Activated T-helper 17 cell treated with anti-CD3 and anti-CD28 coated beads, Interleukin-2, amount 50 U/mL, for 72 hours (primary cell): ENCODE measurements at regions not wholly inside any gene's neighbourhood (a gene's known extent, or its start where the extent isn't known, plus 50 kb on each side); places are given as distances from the start of the nearest gene placed in this dataset.

Experiments used
- ATAC-seq: fragments of 150-1000 bp; cut with Tn5 transposase; replicated peaks from 2 replicates; pipeline ENCODE4 v1.10.0; 2021; ENCODE audit warnings: mild to moderate bottlenecking, moderate library complexity
- H3K27ac Mint-ChIP-seq: one replicate; pipeline ENCODE4 v1.8.0; 2022; ENCODE audit warnings: mixed read lengths
- H3K27me3 Mint-ChIP-seq: one replicate; pipeline ENCODE4 v1.8.0; 2022; ENCODE audit warnings: mixed read lengths
- H3K36me3 Mint-ChIP-seq: one replicate; pipeline ENCODE4 v1.8.0; 2022; ENCODE audit warnings: low read depth, mild to moderate bottlenecking, mixed read lengths
- H3K4me1 Mint-ChIP-seq: one replicate; pipeline ENCODE4 v1.8.0; 2022; ENCODE audit warnings: mixed read lengths
- H3K4me3 Mint-ChIP-seq: one replicate; pipeline ENCODE4 v1.8.0; 2022; ENCODE audit warnings: mild to moderate bottlenecking, mixed read lengths
- H3K9me3 Mint-ChIP-seq: one replicate; pipeline ENCODE4 v1.8.0; 2022; ENCODE audit warnings: mixed read lengths

DNA sequence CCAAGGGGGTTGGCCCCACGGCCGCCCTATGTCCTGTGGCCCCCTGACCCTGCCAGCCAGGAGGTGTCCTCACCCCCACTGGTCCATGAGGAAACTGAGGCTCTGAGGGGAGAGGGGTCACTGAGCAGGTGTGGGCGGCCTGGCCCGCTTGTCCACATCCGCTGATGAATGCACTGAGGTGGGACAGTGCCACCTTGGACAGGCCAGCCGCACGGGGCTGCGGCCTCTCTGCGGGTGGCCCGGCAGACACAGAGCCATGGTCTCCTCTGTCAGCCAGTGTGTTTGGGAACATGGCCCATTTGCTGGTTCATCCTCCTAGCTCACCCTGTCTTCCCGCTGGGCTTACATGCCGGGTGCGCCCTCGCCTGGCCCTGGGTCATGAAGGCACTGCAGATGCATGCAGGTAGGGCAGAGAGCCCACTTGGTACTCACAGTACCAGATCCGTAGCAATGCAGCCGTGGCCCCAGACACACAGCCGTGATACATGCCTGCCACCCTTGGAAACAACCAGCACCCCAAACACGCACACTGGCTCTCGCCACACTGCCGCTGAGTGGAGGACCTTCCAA is 93.9 kb downstream of the ENGASE start:
- H3K4me3 Mint-ChIP-seq = no peak overlapping the region
- H3K27me3 Mint-ChIP-seq = peaks cover 4% of the 10 kb centered on the region
- H3K4me1 Mint-ChIP-seq = no peaks in the 10 kb centered on the region
- no peak for ATAC-seq
- no peaks in the 10 kb centered on the region for H3K36me3 Mint-ChIP-seq
- H3K9me3 Mint-ChIP-seq = no peaks in the 10 kb centered on the region
- H3K27ac Mint-ChIP-seq = no peak overlapping the region

DNA sequence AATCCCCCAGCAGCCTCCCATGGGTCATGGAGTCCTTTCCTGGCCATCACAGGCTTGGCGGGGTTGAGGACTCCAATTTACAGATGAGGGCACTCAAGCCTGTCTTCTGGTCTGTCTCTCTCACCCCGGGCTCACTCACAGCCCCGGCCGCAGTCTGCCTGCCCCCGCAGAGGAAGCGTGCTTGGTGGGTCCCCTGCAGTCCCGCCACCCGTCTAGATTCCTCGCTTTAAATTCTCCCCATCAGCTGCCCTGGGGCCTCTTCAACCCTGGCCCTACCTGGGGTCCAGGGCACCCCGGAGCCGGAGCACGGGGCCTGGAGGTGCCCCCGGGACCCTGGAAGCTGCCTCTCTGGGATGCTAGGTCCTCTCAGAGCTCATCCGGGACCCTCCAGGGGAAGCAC is 92.9 kb downstream of the ENGASE start:
- no peaks in the 10 kb centered on the region for H3K36me3 Mint-ChIP-seq
- ATAC-seq = no peak
- H3K4me1 Mint-ChIP-seq = no peaks in the 10 kb centered on the region
- H3K4me3 Mint-ChIP-seq = no peak overlapping the region
- H3K27me3 Mint-ChIP-seq = peaks cover 4% of the 10 kb centered on the region
- H3K9me3 Mint-ChIP-seq = no peaks in the 10 kb centered on the region
- no peak overlapping the region for H3K27ac Mint-ChIP-seq

DNA sequence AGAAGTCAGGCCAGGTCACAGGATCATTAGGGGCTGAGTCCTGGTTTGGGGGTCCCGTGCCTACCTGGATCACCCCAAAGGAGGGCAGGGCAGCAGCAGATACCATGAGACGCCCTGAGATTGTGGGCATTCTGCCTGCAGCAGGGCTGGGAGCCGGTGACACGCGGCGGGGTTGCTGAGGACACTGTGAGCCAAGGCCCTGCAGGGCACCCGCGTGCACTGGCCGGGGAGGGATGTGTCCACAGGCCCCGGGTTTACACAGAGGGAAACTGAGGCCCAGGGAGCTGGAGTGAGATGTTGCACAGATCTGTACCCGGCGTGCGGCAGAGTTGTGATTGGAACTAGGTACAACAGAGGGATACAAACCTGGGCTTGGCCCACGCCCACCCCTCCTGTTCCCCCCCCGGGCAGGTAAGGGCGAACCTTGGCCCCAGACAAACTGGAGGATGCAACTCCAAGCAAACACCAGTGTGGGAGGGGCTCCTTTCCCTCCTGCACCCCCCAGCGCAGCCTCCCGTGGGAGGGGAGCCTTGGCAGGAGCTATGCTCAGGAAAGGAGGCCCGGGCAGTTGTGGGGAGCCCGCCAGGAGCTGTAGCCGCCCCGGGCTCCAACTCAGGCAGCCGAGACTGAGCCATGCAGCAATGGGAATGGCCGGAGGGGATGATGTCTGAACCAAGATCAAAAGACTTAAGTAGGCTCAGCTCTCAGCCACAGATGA is 91.3 kb downstream of the ENGASE start:
- H3K36me3 Mint-ChIP-seq = no peaks in the 10 kb centered on the region
- H3K27ac Mint-ChIP-seq = no peak overlapping the region
- ATAC-seq = no peak
- peaks cover 4% of the 10 kb centered on the region for H3K27me3 Mint-ChIP-seq
- H3K4me3 Mint-ChIP-seq = no peak overlapping the region
- H3K9me3 Mint-ChIP-seq = no peaks in the 10 kb centered on the region
- H3K4me1 Mint-ChIP-seq = no peaks in the 10 kb centered on the region

DNA sequence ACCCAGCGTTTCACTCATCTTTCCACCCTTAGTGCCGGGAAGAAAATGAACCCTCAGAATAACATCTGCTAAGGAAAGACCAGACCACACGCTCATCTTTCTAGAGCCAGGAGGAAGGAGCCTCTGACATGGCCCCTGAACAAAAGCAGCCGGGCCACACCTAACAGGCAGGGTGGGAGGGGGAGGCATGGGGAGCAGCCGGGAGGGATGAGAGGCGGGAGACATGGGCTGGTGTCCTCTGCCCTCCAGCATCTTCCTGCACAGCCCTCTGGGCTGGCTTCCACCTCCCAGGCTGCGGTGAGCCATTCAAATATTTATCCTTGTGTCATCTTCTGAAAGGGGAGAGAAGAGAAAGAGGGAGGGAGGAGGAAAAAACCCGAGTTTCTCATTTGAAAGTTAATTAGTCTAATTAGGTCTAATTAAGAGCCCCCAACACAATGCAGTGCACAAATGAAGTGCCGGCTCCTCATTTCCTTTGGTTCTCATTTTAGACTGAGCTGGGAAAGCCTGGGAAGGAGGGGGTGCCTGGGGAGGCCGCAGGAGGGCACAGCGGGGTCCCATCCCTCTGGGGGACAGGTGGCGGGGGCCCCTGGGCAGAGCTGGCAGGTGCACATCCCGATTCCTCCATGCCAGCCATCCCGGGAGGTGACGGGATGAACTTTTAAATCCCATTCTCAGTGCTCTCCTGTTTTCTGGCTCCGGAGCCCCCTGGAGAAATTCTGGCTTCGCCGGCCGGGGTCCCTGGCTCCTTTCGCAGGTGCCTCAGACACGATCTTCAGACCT is 90.5 kb downstream of the ENGASE start:
- Mint-ChIP-seq H3K4me3 (no peak overlapping the region), H3K9me3 (no peaks in the 10 kb centered on the region), H3K27ac (no peak overlapping the region), H3K27me3 (peaks cover 4% of the 10 kb centered on the region), H3K4me1 (no peaks in the 10 kb centered on the region), H3K36me3 (no peaks in the 10 kb centered on the region)
- no peak for ATAC-seq

DNA sequence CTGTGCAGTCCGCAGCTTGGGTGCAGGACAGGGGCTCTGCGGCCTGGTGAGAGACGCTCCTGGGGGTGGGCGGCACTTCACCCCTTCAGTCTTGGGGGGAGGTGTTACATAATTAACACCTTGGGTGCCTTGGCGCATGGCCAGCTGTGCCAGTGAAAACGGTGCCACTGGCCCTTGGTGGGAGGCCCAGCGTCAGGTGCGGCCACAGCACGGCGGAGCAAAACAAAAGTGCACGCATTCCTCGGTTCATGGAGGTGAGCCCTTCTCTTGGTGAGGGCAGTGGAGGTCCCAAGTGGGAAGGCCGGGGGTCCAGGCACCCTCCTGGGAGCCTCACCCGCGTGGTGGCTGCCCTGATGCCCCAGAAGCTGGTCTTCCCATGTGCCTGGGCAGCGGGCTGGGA is 89.8 kb downstream of the ENGASE start:
- no peak for ATAC-seq
- Mint-ChIP-seq H3K36me3 (no peaks in the 10 kb centered on the region), H3K4me3 (no peak overlapping the region), H3K9me3 (no peaks in the 10 kb centered on the region), H3K27ac (no peak overlapping the region), H3K27me3 (peaks cover 4% of the 10 kb centered on the region), H3K4me1 (no peaks in the 10 kb centered on the region)

DNA sequence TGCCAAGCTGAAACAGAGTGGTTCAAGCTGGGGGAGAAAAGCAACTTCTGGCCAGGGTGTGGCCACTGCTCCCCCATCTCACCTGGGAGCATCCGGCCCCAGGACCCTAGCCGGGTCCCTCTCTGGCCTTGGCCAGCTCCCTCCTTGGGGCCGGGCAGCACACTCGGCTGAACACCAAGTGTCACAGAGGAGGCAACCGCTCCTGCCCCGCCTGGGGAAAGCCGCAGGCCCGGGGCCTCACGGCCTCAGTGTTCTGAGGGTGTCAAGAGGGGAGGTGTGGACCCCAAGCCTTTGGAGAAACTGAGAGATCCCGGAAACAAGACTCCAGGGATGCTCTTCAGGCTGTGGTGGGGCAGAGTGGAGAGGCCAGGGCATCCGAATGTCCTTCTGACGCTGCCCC is 88.4 kb downstream of the ENGASE start:
- H3K4me3 Mint-ChIP-seq = no peak overlapping the region
- H3K27me3 Mint-ChIP-seq = peaks cover 4% of the 10 kb centered on the region
- H3K9me3 Mint-ChIP-seq = no peaks in the 10 kb centered on the region

DNA sequence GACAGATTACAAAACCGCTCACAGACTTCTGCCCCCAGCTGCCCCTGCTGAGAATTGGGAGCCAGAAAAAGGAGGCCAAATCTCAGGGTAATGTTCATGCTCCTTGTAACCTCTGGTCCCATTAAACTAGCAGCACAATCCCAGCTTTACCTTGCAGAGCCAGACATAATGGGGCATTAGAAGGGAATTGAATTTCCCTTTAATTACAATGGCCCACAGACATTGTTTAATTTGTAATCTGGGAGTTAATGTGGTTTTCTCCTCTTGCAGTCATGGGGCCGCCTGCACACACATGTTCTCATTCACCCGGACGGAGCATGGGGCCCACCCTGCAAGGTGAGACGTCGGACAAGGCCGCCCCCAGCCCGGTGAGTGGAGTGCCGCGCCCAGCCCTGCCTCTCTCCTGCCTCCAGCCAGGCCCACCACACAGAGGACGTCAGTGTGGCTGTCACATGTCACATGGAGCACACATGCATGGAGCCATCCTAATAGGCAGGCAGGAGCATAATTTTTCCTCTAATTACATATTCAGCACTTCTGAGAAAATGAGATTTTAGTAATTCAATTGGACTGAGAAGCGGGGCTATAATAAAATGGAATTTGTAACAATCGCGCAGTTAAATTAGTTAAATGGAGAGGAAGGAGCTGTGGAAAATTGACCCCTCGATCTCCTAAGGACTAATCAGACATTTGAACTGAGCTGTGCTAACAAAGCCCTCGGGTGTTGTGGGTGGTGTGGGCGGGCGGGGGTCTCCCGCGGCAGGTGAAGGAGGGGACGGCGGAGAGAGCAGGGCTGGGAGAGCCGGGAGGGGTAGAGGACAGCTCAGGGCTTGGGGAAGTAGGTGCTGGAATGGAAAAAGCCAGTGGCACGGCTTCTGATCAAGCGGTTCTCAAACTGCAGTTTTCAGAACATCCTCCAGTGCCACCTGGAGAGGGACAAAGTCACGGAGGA is 87.7 kb downstream of the ENGASE start:
- no peak for ATAC-seq
- Mint-ChIP-seq H3K4me3 (no peak overlapping the region), H3K4me1 (no peaks in the 10 kb centered on the region), H3K9me3 (no peaks in the 10 kb centered on the region), H3K36me3 (no peaks in the 10 kb centered on the region), H3K27ac (no peak overlapping the region), H3K27me3 (peaks cover 4% of the 10 kb centered on the region)

More for the DNA sequence above, 88.4 kb downstream of the ENGASE start:
- ATAC-seq = no peak
- H3K27ac Mint-ChIP-seq = no peak overlapping the region
- H3K4me1 Mint-ChIP-seq = no peaks in the 10 kb centered on the region
- H3K36me3 Mint-ChIP-seq = no peaks in the 10 kb centered on the region

DNA sequence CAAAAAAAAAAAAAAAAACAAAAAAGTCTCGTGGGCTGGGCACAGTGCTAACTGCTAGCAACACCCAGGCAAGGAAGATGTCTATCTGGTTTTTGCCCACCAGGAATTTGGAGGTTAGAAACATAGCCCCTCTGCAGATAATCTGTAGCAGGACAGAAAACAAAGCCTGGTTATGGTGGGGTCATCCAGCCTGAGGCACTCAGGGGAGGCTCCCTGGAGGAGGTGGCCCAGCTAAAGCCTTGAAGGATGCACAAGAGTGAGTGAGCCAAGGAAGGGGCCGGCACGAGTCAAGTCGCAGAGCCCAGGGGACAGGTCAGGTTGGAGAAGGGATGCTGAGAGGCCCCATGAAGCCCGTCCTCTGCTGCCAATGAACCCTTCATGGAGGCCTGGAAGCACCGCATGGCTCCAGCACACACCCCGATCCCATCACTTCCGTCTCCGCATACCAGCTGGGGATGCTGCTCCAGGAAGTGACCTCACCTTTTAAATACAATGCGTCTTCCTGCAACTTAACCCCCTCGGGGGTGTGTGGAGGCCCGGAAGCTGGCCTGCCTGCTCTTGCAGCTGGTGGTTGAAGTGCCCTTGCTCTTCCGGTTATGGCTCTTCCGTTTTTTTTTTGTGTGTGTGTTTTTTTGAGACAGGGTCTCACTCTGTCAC is 86.5 kb downstream of the ENGASE start:
- H3K27me3 Mint-ChIP-seq = peaks cover 4% of the 10 kb centered on the region
- no peaks in the 10 kb centered on the region for H3K9me3 Mint-ChIP-seq
- no peaks in the 10 kb centered on the region for H3K4me1 Mint-ChIP-seq
- no peaks in the 10 kb centered on the region for H3K36me3 Mint-ChIP-seq
- H3K4me3 Mint-ChIP-seq = no peak overlapping the region
- H3K27ac Mint-ChIP-seq = no peak overlapping the region
- ATAC-seq = peak; percentile 55

DNA sequence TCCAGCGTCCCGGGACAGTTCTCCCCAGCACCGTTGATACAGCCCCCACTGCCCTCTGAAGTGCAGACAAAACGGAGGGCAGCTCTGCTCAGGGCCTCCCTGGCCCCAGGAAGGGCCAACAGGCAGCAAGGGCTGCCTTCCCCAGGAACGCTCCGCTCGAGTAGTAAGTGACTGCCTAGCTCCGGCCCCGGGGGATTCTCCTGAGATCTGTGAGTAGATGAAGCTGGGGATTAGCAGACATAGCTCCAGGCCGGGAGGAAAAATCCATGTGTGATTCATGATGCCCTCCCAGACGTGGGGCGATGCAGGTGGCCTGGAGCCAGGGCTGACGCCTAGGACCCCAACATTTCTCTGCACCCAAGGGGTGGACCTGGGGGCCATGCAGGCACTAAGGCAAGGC is 85.3 kb downstream of the ENGASE start:
- no peak for ATAC-seq
- no peaks in the 10 kb centered on the region for H3K36me3 Mint-ChIP-seq
- H3K27me3 Mint-ChIP-seq = peaks cover 4% of the 10 kb centered on the region
- no peak overlapping the region for H3K27ac Mint-ChIP-seq
- no peaks in the 10 kb centered on the region for H3K4me1 Mint-ChIP-seq
- H3K9me3 Mint-ChIP-seq = no peaks in the 10 kb centered on the region
- H3K4me3 Mint-ChIP-seq = no peak overlapping the region

DNA sequence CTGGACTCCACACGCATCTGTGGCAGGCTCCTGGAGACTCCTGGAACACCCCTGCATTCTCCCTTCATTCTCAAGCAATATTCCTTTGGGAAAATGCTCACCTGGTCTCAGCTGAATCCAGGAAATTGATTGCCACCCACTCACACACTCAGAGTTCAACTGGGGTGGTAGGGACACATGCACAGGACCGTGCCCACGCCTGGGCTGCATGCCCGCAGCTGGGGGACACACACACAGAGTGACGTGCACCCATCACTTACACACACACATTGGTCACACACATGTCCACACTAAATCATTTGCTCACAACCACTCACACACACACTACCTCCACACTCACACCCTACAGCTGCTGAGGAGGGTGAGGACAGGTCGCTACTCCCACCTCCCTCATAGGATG is 84.8 kb downstream of the ENGASE start:
- Mint-ChIP-seq H3K27me3 (peaks cover 4% of the 10 kb centered on the region), H3K4me1 (no peaks in the 10 kb centered on the region), H3K9me3 (no peaks in the 10 kb centered on the region), H3K4me3 (no peak overlapping the region), H3K27ac (no peak overlapping the region), H3K36me3 (no peaks in the 10 kb centered on the region)
- no peak for ATAC-seq

DNA sequence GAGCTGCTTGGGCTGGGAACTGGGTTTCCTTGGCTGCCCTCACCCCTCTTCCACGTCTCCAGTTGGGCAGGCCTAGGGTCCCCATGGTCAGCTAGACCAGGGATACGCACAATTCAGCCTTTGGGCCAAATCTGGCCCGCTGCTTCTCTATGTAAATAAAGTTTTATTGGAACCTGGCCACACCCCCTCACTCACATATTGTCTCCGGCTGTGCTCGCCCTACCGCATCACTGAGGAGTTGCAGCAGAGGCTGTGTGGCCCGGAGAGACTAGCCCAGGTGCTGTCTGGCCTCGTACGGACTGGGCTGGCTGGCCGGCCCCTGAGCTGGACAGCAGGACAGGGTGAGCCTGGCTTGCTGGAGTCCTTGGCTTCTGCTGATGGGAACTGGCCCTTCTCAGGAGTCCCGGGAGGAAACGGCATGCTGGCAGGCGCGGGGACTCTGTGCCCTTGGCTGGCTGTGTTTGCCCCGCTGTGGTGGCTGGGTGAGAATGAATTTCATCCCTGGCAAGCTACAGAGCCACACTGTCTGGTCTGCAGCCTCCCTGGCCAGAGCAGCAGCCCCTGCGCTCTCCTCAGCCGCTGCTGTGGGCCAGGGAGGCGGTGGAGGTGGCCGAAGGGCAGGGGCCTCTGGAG is 82.0 kb downstream of the ENGASE start:
- no peak overlapping the region for H3K4me3 Mint-ChIP-seq
- H3K36me3 Mint-ChIP-seq = no peaks in the 10 kb centered on the region
- no peak for ATAC-seq
- H3K4me1 Mint-ChIP-seq = no peaks in the 10 kb centered on the region
- no peak overlapping the region for H3K27ac Mint-ChIP-seq
- no peaks in the 10 kb centered on the region for H3K27me3 Mint-ChIP-seq
- no peaks in the 10 kb centered on the region for H3K9me3 Mint-ChIP-seq

DNA sequence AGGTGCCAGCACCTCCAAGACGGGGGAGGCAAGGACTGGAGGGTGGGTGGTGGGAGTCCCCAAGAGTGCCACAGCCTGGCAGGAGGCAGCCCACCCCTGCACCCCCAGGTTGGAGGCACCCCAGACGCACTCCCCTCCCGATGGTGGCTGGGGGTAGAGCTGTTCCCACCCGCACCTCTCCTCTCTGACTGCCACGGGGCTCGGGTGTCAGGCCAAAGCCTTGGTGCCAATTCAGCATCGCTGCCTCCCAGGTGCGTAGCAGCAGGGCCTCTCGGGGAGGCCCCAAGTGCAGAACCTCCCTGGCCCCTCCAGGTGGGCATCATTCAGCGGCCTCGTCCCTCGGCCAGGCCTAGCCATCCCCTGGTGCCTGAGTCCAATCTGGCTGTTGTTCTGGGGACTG is 81.1 kb downstream of the ENGASE start:
- Mint-ChIP-seq H3K27me3 (peaks cover 3% of the 10 kb centered on the region), H3K36me3 (no peaks in the 10 kb centered on the region), H3K27ac (no peak overlapping the region), H3K4me1 (no peaks in the 10 kb centered on the region), H3K4me3 (no peak overlapping the region), H3K9me3 (no peaks in the 10 kb centered on the region)
- no peak for ATAC-seq

DNA sequence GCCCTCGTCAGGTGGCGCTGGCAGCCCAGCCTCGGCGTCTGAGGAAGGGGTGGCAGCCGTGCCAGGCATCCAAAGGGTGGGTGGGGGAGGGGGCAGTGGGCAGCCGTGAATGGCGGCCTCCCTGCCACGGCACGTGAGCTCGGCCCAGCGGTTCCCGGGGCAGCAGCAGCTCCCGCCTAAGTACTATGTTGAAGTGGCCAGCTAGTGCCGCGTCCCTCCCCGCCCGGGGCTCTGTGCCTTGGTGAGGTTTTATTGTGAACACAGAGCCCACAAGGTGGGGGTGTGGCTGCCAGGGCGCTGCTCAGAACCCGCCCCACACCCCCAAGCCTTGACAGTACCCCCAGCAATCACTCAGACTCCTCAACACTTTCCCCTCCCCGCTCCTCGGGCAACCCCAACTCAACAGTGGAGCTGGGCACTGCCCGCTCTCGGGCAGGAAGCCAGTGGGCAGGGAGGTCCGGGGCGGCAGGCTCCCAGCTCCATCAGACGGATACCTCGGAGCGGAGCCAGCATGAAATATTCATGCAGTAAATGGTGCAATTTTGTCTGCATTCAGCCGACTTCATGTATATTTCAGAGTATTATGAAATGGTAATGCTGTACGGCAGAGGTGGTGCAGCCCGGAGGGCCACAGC is 80.4 kb downstream of the ENGASE start:
- H3K36me3 Mint-ChIP-seq = no peaks in the 10 kb centered on the region
- H3K9me3 Mint-ChIP-seq = no peaks in the 10 kb centered on the region
- H3K4me1 Mint-ChIP-seq = no peaks in the 10 kb centered on the region
- no peak for ATAC-seq
- no peak overlapping the region for H3K27ac Mint-ChIP-seq
- no peak overlapping the region for H3K4me3 Mint-ChIP-seq
- H3K27me3 Mint-ChIP-seq = peaks cover 3% of the 10 kb centered on the region
